Sigmoid colon (tissue), 6 donors: ENCODE measurements at regions not wholly inside any gene's neighbourhood (a gene's known extent, or its start where the extent isn't known, plus 50 kb on each side); places are given as distances from the start of the nearest gene placed in this dataset.
A peak's percentile ranks its signal among the peaks of the same experiment; 100 is the strongest.

Source experiments
- DNase-seq: peaks from one replicate; pipeline ENCODE4 v3.0.0-alpha.2; 2019
- H3K27ac ChIP-seq, 4 donors: fragments of 200-600 bp; sonication (generic); one replicate each; pipeline ENCODE4 v1.5.1; 2016 to 2019; ENCODE audit warnings: mild to moderate bottlenecking in 1 of 4
- H3K27me3 ChIP-seq, 3 donors: fragments of 200-600 bp; sonication (generic); one replicate each; pipeline ENCODE4 v1.5.1; 2019; ENCODE audit warnings: mild to moderate bottlenecking in 1 of 3
- H3K36me3 ChIP-seq, 4 donors: fragments of 200-600 bp; sonication (generic); one replicate each; pipeline ENCODE4 v1.5.1; 2016 to 2019
- H3K4me1 ChIP-seq, 4 donors: fragments of 200-600 bp; sonication (generic); one replicate each; pipeline ENCODE4 v1.5.1; 2017 to 2019
- H3K4me3 ChIP-seq, 4 donors: fragments of 200-600 bp; sonication (generic); one replicate each; pipeline ENCODE4 v1.5.1; 2017 to 2019; ENCODE audit warnings: mild to moderate bottlenecking in 2 of 4, moderate library complexity in 1 of 4
- H3K9me3 ChIP-seq, 4 donors: fragments of 200-600 bp in 3 of 4; sonication (generic) in 3 of 4; one replicate each; pipeline versions ENCODE4 v1.5.1 to v1.6.1; 2013 to 2019
- EP300 ChIP-seq, 4 donors: sonication (generic); formaldehyde crosslinking; IDR thresholded peaks; one replicate each; pipeline ENCODE4 v1.6.1; 2017; ENCODE audit warnings: antibody characterized with exemption in 4 of 4
- POLR2A ChIP-seq, 2 donors: fragments of 450-650 bp; IDR thresholded peaks; one replicate each; pipeline ENCODE4 v1.6.1; 2016; ENCODE audit warnings: antibody characterized with exemption in 2 of 2, mild to moderate bottlenecking in 2 of 2, moderate library complexity in 2 of 2
- POLR2AphosphoS5 ChIP-seq, 4 donors: sonication (generic); formaldehyde crosslinking; IDR thresholded peaks; one replicate each; pipeline ENCODE4 v1.6.1; 2017; ENCODE audit warnings: antibody characterized with exemption in 4 of 4
- WGBS, 2 donors: extraction: QIAGEN DNeasy Blood & Tissue Kit; methylation state at CpG; one replicate each; pipeline ENCODE4 v1.1.7; 2013; 5-methylcytosine and 5-hydroxymethylcytosine counted together
- intact Hi-C: fragments of 100-400 bp; cut with DNase I; formaldehyde crosslinking; loops from one replicate; pipeline ENCODE4 v1.15.1; 2023
- small RNA-seq, 3 donors: library from RNA; depleted of rRNA; stranded (forward); fragments of <200 nt; gene quantifications; one replicate each; pipeline ENCODE3, GENCODE V24; 2016
- TF ChIP-seq, protein P1 (sequence below), 4 experiments: fragments of 450-650 bp in 3 of 4; fragments of 200-600 bp in 1 of 4; IDR thresholded peaks; one replicate each; pipeline ENCODE4 v1.5.1; 2016 to 2019; ENCODE audit warnings: antibody characterized with exemption in 4 of 4, mild to moderate bottlenecking in 3 of 4, moderate library complexity in 2 of 4
- donor health status: healthy with polysubstance abuse.
- donor health status: healthy.

DNA sequence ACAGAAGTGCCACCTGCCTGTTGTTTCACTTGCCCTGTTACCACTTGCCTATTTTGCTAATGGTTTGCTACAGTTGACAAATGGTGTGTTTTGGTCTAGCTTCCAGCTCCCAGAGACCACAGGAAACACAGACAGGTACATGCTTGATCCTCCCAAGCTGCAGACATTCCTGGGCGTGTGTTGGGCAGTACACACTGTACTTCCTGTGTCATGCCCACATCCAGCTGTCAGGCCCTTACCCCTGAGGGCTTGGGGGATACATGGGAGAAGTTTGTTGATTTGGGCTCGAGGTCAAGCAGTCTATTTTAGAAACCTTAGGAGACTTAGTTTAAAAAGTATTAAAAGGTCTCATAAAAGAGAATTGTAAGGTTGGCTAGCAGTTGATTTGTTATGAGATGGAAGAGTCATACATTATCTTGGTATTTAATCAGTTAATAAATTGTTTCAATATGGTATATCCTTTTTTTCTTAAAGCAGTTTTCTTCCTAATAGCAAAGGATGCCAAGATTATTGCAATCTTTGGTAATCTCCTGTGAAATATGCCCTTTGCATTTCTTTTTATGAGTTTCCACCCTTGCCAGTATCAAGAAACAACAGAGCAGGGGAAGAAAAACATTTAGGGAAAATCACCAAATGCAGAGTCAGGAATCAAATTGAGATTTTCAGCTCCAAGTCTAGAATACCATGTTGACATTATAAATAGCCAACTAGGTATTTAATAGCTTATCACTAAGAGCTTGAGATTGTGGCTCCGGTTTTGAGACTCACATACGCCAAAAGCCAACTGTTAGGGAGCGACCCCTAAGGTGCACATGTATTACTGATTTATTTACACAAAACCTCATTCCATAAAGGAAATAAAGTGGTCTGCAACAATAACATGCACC, 52.3 kb upstream of the CD180 start:
- Histone ChIP-seq H3K36me3 (no peaks in the 10 kb centered on the region), H3K27ac (peak overlapping the region; percentile 5 to 72 (median 24)), H3K9me3 (no peaks in the 10 kb centered on the region), H3K27me3 (no peaks in the 10 kb centered on the region), H3K4me1 (peaks cover 0 to 54% (median 47%) of the 10 kb centered on the region in 4 donors), H3K4me3 (no peak overlapping the region)
- 60 to 69% methylated on average over 5 of the region's 5 CpGs for WGBS, 2 donors
- intact Hi-C loops, result loop anchor here (5.0 to 10.0 kb wide), 9 partner anchors 146 to 968 kb away; partner anchors contain the start of gene PIK3R1
- no peak for DNase-seq
- TF ChIP-seq POLR2AphosphoS5 (IDR thresholded peaks at IDR 0.05) (peak in 1 of 4 donors; percentile 19), POLR2A (IDR thresholded peaks at IDR 0.05) (no peak)

DNA sequence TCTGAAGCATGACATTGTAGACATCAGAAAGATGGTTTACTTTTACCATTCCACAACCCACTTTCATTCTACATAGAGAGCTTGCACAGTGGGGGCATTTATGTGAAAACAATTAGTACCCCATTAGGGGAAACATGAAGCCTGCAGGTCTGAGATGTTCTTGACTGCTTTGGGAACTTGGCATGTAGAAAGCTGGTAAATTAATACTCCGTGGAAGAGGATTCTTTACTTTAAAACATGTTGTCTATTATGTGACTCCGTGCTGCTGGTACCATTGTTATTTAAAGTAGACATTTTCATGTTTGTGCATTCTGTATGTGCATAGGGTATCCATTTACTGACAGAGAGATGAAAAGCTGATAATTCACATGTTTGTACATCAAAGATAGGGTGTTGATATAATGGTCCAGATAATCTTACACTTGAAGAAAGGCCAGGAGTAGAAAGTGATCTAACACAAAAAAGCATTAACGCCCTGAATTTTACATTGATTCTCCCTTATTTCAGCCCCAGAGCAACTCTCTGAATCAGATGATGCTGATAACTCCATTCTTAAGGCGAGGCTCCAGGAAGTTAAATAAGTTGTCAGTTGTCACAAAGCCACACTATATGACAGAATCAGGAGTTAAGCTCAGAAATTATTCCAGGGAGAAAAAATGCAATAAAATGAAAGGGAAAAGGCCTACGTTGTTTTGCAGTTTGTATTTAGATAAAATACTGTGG, 50.1 kb upstream of the CD180 start:
- DNase-seq, result no peak
- H3K4me1 ChIP-seq, result peaks cover 0 to 73% (median 64%) of the 10 kb centered on the region in 4 donors
- H3K36me3 ChIP-seq, result no peaks in the 10 kb centered on the region
- WGBS, 2 donors, result 30 to 51% methylated on average over 5 of the region's 5 CpGs
- no peaks in the 10 kb centered on the region for H3K9me3 ChIP-seq
- TF ChIP-seq EP300 (IDR thresholded peaks at IDR 0.05), result no peak
- no peak for TF ChIP-seq POLR2A (IDR thresholded peaks at IDR 0.05)
- no peak for TF ChIP-seq POLR2AphosphoS5 (IDR thresholded peaks at IDR 0.05)
- TF ChIP-seq, protein P1, sequence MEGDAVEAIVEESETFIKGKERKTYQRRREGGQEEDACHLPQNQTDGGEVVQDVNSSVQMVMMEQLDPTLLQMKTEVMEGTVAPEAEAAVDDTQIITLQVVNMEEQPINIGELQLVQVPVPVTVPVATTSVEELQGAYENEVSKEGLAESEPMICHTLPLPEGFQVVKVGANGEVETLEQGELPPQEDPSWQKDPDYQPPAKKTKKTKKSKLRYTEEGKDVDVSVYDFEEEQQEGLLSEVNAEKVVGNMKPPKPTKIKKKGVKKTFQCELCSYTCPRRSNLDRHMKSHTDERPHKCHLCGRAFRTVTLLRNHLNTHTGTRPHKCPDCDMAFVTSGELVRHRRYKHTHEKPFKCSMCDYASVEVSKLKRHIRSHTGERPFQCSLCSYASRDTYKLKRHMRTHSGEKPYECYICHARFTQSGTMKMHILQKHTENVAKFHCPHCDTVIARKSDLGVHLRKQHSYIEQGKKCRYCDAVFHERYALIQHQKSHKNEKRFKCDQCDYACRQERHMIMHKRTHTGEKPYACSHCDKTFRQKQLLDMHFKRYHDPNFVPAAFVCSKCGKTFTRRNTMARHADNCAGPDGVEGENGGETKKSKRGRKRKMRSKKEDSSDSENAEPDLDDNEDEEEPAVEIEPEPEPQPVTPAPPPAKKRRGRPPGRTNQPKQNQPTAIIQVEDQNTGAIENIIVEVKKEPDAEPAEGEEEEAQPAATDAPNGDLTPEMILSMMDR (IDR thresholded peaks at IDR 0.05), result no peak
- peak overlapping the region; percentile 51 to 72 (median 64) for H3K27ac ChIP-seq
- no peak overlapping the region for H3K4me3 ChIP-seq
- intact Hi-C loops, result loop anchor here (2.0 to 10.0 kb wide), 11 partner anchors 54 to 1006 kb away; partner anchors contain the start of gene PIK3R1
- H3K27me3 ChIP-seq, result no peaks in the 10 kb centered on the region

Small RNA genes lying in the stretch of these regions (small RNA-seq; reads per million reads assigned to genes)
- gene AC024581.2 (0 reads per million in 3 donors), gene RNU6-1232P (0 reads per million in 3 donors)
